Left ventricle myocardium inferior (tissue), 1 donor: ENCODE measurements at regions not wholly inside any gene's neighbourhood (a gene's known extent, or its start where the extent isn't known, plus 50 kb on each side); places are given as distances from the start of the nearest gene placed in this dataset.

Experiments
- DNase-seq: peaks from one replicate; pipeline ENCODE4 v3.0.0-alpha.2; 2020
- H3K27ac ChIP-seq: fragments of 200-600 bp; replicated peaks from 2 replicates; pipeline ENCODE4 v1.8.0; 2021
- H3K27me3 ChIP-seq: fragments of 200-600 bp; 2 replicates; pipeline ENCODE4 v1.8.0; 2021; ENCODE audit warnings: low read depth
- H3K36me3 ChIP-seq: fragments of 200-600 bp; 2 replicates; pipeline ENCODE4 v1.8.0; 2021
- H3K4me1 ChIP-seq: fragments of 200-600 bp; 2 replicates; pipeline ENCODE4 v1.8.0; 2021
- H3K4me3 ChIP-seq: fragments of 200-600 bp; 2 replicates; pipeline ENCODE4 v1.8.0; 2021; ENCODE audit warnings: mild to moderate bottlenecking, moderate library complexity
- H3K9me3 ChIP-seq: fragments of 200-600 bp; replicated peaks from 2 replicates; pipeline ENCODE4 v1.8.0; 2021
- CTCF ChIP-seq: fragments of 200-600 bp; IDR thresholded peaks from 2 replicates; pipeline ENCODE4 v1.8.0; 2021; ENCODE audit warnings: antibody characterized with exemption, mild to moderate bottlenecking, borderline replicate concordance
- intact Hi-C: fragments of 100-400 bp; cut with micrococcal nuclease; formaldehyde crosslinking; loops from one replicate; pipeline ENCODE4 v1.11.0; 2022
- donor health status: DM: no; HTN: yes; CAD: no; lungs with severe emphysema.

- no peaks in the 10 kb centered on the region for H3K9me3 ChIP-seq
- no peak overlapping the region for H3K4me3 ChIP-seq
- peaks cover 52% of the 10 kb centered on the region for H3K27me3 ChIP-seq
- TF ChIP-seq CTCF, result no peak
- no peak overlapping the region for H3K27ac ChIP-seq
- intact Hi-C loops, result no loop called here
- no peaks in the 10 kb centered on the region for H3K36me3 ChIP-seq
- DNase-seq, result no peak
- H3K4me1 ChIP-seq, result peaks cover 4% of the 10 kb centered on the region
Observed at GRCh38 chr4:4667622-4668081, 125.8 kb upstream of the STX18 start.

GRCh38 chr4:4666693-4667621 is 125.1 kb upstream of the STX18 start:
- Histone ChIP-seq H3K4me3 (no peak overlapping the region), H3K9me3 (no peaks in the 10 kb centered on the region), H3K4me1 (no peaks in the 10 kb centered on the region), H3K36me3 (no peaks in the 10 kb centered on the region), H3K27ac (no peak overlapping the region), H3K27me3 (peaks cover 52% of the 10 kb centered on the region)
- TF ChIP-seq CTCF, result no peak
- intact Hi-C loops, result no loop called here
- no peak for DNase-seq

- H3K27me3 ChIP-seq, result peaks cover 48% of the 10 kb centered on the region
- H3K9me3 ChIP-seq, result no peaks in the 10 kb centered on the region
- no peak overlapping the region for H3K27ac ChIP-seq
- H3K36me3 ChIP-seq, result no peaks in the 10 kb centered on the region
- no peaks in the 10 kb centered on the region for H3K4me1 ChIP-seq
- no peak for DNase-seq
- intact Hi-C loops, result no loop called here
- H3K4me3 ChIP-seq, result no peak overlapping the region
- no peak for TF ChIP-seq CTCF
Observed at GRCh38 chr4:4666187-4666586, 124.3 kb upstream of the STX18 start.

GRCh38 chr4:4664234-4664633 is 122.4 kb upstream of the STX18 start:
- H3K4me1 ChIP-seq, result no peaks in the 10 kb centered on the region
- H3K9me3 ChIP-seq, result no peaks in the 10 kb centered on the region
- intact Hi-C loops, result no loop called here
- no peak overlapping the region for H3K4me3 ChIP-seq
- DNase-seq, result no peak
- no peaks in the 10 kb centered on the region for H3K36me3 ChIP-seq
- H3K27ac ChIP-seq, result no peak overlapping the region
- no peak for TF ChIP-seq CTCF
- H3K27me3 ChIP-seq, result peaks cover 44% of the 10 kb centered on the region

- intact Hi-C loops, result no loop called here
- Histone ChIP-seq H3K27ac (no peak overlapping the region), H3K4me3 (no peak overlapping the region), H3K9me3 (peaks cover 3% of the 10 kb centered on the region), H3K36me3 (no peaks in the 10 kb centered on the region), H3K4me1 (no peaks in the 10 kb centered on the region), H3K27me3 (peaks cover 32% of the 10 kb centered on the region)
- TF ChIP-seq CTCF, result no peak
- DNase-seq, result no peak
Observed at GRCh38 chr4:4663028-4663427, 121.2 kb upstream of the STX18 start.
